IMR-90 (cell line): ENCODE measurements at regions not wholly inside any gene's neighbourhood (a gene's known extent, or its start where the extent isn't known, plus 50 kb on each side); places are given as distances from the start of the nearest gene placed in this dataset.

Source experiments
- ATAC-seq: fragments of 200-7000 bp; cut with Tn5 transposase; 2 replicates; pipeline ENCODE4 v1.9.1; 2020; ENCODE audit warnings: low read depth, mild to moderate bottlenecking, moderate library complexity
- BruUV-seq: library from RNA; stranded (reverse); fragments of 400-500 nt; replicated peaks from 2 replicates; lab custom pipeline; 2021; lab: Mats Ljungman, UMichigan
- CTCF ChIA-PET: fragments of 300-600 bp; formaldehyde crosslinking; extraction: SDS; loops from one replicate; lab custom pipeline; 2021; ENCODE audit warnings: antibody characterized with exemption; lab: Yijun Ruan, JAX
- POLR2A ChIA-PET: fragments of 300-600 bp; sonication (Branson Sonifier 250); formaldehyde crosslinking; loops from one replicate; lab custom pipeline; 2022; ENCODE audit warnings: antibody characterized with exemption; ENCODE audit not compliant: unreplicated experiment; lab: Charles Lee
- DNase-seq: peaks from one replicate; pipeline ENCODE4 v3.0.0; 2013
- H2AFZ ChIP-seq: replicated peaks from 2 replicates; pipeline ENCODE3; 2013; ENCODE audit warnings: low read length, mild to moderate bottlenecking; ENCODE audit not compliant: poor library complexity
- H2AK5ac ChIP-seq: 2 replicates; pipeline ENCODE4 v1.6.1; 2013; ENCODE audit warnings: low read depth, low read length, inconsistent platforms
- H2AK9ac ChIP-seq: replicated peaks from 2 replicates; pipeline ENCODE3; 2013; ENCODE audit warnings: mild to moderate bottlenecking, low read depth, low read length, moderate library complexity; ENCODE audit not compliant: poor library complexity
- H2BK120ac ChIP-seq: 2 replicates; pipeline ENCODE4 v1.6.1; 2013; ENCODE audit warnings: low read depth, low read length, inconsistent platforms
- H2BK15ac ChIP-seq: 3 replicates; pipeline ENCODE4 v1.6.1; 2013; ENCODE audit warnings: low read depth, low read length, inconsistent platforms
- H2BK20ac ChIP-seq: 2 replicates; pipeline ENCODE4 v1.6.1; 2013; ENCODE audit warnings: low read depth, mild to moderate bottlenecking, inconsistent platforms, low read length, moderate library complexity
- H2BK5ac ChIP-seq: 2 replicates; pipeline ENCODE4 v1.6.1; 2013; ENCODE audit warnings: mild to moderate bottlenecking, low read depth, low read length, inconsistent platforms; ENCODE audit not compliant: poor library complexity, severe bottlenecking
- H3K14ac ChIP-seq: replicated peaks from 2 replicates; pipeline ENCODE4 v1.6.1; 2013; ENCODE audit warnings: low read depth, low read length, inconsistent platforms
- H3K18ac ChIP-seq: 2 replicates; pipeline ENCODE4 v1.6.1; 2013; ENCODE audit warnings: low read depth, low read length, control low read depth
- H3K23ac ChIP-seq: 2 replicates; pipeline ENCODE4 v1.6.1; 2013; ENCODE audit warnings: low read depth, low read length, inconsistent platforms
- H3K27ac ChIP-seq: 2 replicates; pipeline ENCODE4 v1.5.1; 2013; ENCODE audit warnings: mild to moderate bottlenecking, control low read depth, low read length; ENCODE audit not compliant: insufficient read depth
- H3K27me3 ChIP-seq: 2 replicates; pipeline ENCODE4 v1.6.1; 2013; ENCODE audit warnings: low read length; ENCODE audit not compliant: control insufficient read depth, insufficient read depth
- H3K36me3 ChIP-seq: 2 replicates; pipeline ENCODE4 v1.6.1; 2013; ENCODE audit warnings: low read length, mixed read lengths; ENCODE audit not compliant: control insufficient read depth, insufficient read depth
- H3K4ac ChIP-seq: 2 replicates; pipeline ENCODE4 v1.6.1; 2013; ENCODE audit warnings: low read depth, low read length, inconsistent platforms
- H3K4me1 ChIP-seq: 2 replicates; pipeline ENCODE4 v1.6.1; 2013; ENCODE audit warnings: low read length, mixed read lengths; ENCODE audit not compliant: control insufficient read depth, insufficient read depth
- H3K4me2 ChIP-seq: 2 replicates; pipeline ENCODE4 v1.6.1; 2013; ENCODE audit warnings: low read depth, mild to moderate bottlenecking, control low read depth, low read length, moderate library complexity
- H3K4me3 ChIP-seq: 2 replicates; pipeline ENCODE4 v1.5.1; 2013; ENCODE audit warnings: low read depth, mild to moderate bottlenecking, control low read depth, low read length, moderate library complexity; ENCODE audit not compliant: insufficient read depth
- H3K56ac ChIP-seq: 2 replicates; pipeline ENCODE4 v1.6.1; 2013; ENCODE audit warnings: low read length, inconsistent platforms; ENCODE audit not compliant: insufficient read depth; ENCODE audit errors: extremely low read depth
- H3K79me1 ChIP-seq, 2 experiments: 2 replicates each; pipeline ENCODE4 v1.6.1; 2013; ENCODE audit warnings: low read length in 2 of 2, inconsistent platforms in 1 of 2, low read depth in 1 of 2
- H3K9ac ChIP-seq: 2 replicates; pipeline ENCODE4 v1.6.1; 2013; ENCODE audit warnings: low read depth, low read length, control low read depth
- H3K9me1 ChIP-seq: 2 replicates; pipeline ENCODE4 v1.6.1; 2013; ENCODE audit warnings: low read length, inconsistent platforms; ENCODE audit not compliant: insufficient read depth
- H3K9me3 ChIP-seq: 2 replicates; pipeline ENCODE4 v1.6.1; 2013; ENCODE audit warnings: low read length; ENCODE audit not compliant: control insufficient read depth, insufficient read depth
- H4K20me1 ChIP-seq: 2 replicates; pipeline ENCODE4 v1.6.1; 2013; ENCODE audit warnings: low read length, inconsistent platforms; ENCODE audit not compliant: insufficient read depth
- H4K5ac ChIP-seq: 2 replicates; pipeline ENCODE4 v1.6.1; 2013; ENCODE audit warnings: mild to moderate bottlenecking, low read depth, low read length, control low read depth
- H4K8ac ChIP-seq, 2 experiments: 2 replicates each; pipeline ENCODE4 v1.6.1; 2013; ENCODE audit warnings: low read depth in 2 of 2, low read length in 2 of 2, control low read depth in 1 of 2, inconsistent platforms in 1 of 2
- H4K91ac ChIP-seq: 2 replicates; pipeline ENCODE4 v1.6.1; 2013; ENCODE audit warnings: low read depth, low read length, inconsistent platforms; ENCODE audit not compliant: insufficient read depth
- BHLHE40 ChIP-seq: fragments of 150-350 bp; IDR thresholded peaks from 2 replicates; pipeline ENCODE4 v1.6.1; 2016; ENCODE audit warnings: mild to moderate bottlenecking, low read depth, low read length
- ELK1 ChIP-seq: fragments of 150-350 bp; IDR thresholded peaks from 2 replicates; pipeline ENCODE4 v1.6.1; 2016; ENCODE audit warnings: low read depth, mild to moderate bottlenecking, low read length, moderate library complexity, borderline replicate concordance
- WGBS, 2 experiments: methylation state at CpG; one replicate each; pipeline versions ENCODE4 v1.1.5 to v1.1.7; 2013; ENCODE audit warnings: missing lambda C conversion rate in 2 of 2; ENCODE audit not compliant: insufficient read length in 1 of 2; ENCODE audit errors: extremely low coverage in 2 of 2; 5-methylcytosine and 5-hydroxymethylcytosine counted together
- dilution Hi-C: fragments of 300-500 bp; cut with HindIII; formaldehyde crosslinking; loops from one replicate; pipeline ENCODE4 v1.14.3; 2018; ENCODE audit warnings: low sequenced_read_pairs; ENCODE audit not compliant: unreplicated experiment
- in situ Hi-C: fragments of 300-500 bp; cut with MboI; formaldehyde crosslinking; loops from 3 replicates; pipeline ENCODE4 v1.14.3; 2019; ENCODE audit warnings: low sequenced_read_pairs, inconsistent platforms, mixed read lengths
- intact Hi-C: fragments of 100-400 bp; cut with micrococcal nuclease; formaldehyde crosslinking; loops from 2 replicates; pipeline ENCODE4 v1.10.0; 2022
- TF ChIP-seq, protein P1 (sequence below): fragments of 150-350 bp; IDR thresholded peaks from 2 replicates; pipeline ENCODE4 v1.6.1; 2017; ENCODE audit warnings: mild to moderate bottlenecking, antibody characterized with exemption, low read length, low read depth

DNA sequence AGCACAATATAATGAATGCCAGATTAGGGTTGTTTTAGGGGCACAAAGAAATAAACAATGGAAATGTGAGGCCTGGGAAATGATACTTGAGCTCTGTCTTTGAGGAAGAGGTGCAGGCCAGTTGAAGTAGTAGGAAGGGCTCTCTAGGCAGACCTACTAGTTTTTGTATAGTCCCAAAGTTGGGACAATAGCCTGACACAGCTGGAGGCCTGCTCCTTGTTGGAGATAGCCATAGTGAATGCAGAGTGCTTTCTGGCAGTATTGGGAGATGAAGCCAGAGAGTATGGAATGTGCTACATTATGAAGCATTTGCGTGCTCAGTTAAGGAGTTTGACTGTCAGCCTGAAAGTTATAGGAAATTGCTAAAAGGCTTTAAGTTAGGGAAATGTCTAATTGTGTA lies 251.2 kb upstream of the ZPLD1 start:
- H4K20me1 ChIP-seq: no peaks in the 10 kb centered on the region
- no peaks in the 10 kb centered on the region for H3K27me3 ChIP-seq
- no peak overlapping the region for H4K91ac ChIP-seq
- peaks cover 4% of the 10 kb centered on the region for H3K9me1 ChIP-seq
- no peak overlapping the region for H3K56ac ChIP-seq
- no peak for ATAC-seq
- H3K4me1 ChIP-seq: peaks cover 17% of the 10 kb centered on the region
- H3K36me3 ChIP-seq: no peaks in the 10 kb centered on the region
- H3K79me1 ChIP-seq: 0 out of 4 replicates have a peak, but pooled peaks cover 0 to 4% of the 10 kb centered on the region in 2 experiments
- in situ Hi-C loops (no loop called here), dilution Hi-C loops (no loop called here), intact Hi-C loops (loop anchor here (2.0 kb wide), 1 partner anchor 13 kb away; no protein-coding TSS in a partner anchor)
- POLR2A ChIA-PET: no interaction called here
- peak overlapping the region; percentile 31; the same call in 1 of the 2 replicates for H2BK120ac ChIP-seq
- H3K27ac ChIP-seq: no peak overlapping the region
- no peak for DNase-seq
- H3K9ac ChIP-seq: no peak overlapping the region
- peak overlapping the region; percentile 5; the same call in 1 of the 3 replicates for H2BK15ac ChIP-seq
- H2AK5ac ChIP-seq: no peak overlapping the region
- H3K23ac ChIP-seq: no peak overlapping the region
- H3K9me3 ChIP-seq: no peaks in the 10 kb centered on the region
- peak overlapping the region; percentile 24; the same call in 1 of the 2 replicates for H3K18ac ChIP-seq
- no peak overlapping the region; a peak in 1 of 4 replicates for H4K8ac ChIP-seq
- TF ChIP-seq BHLHE40: no peak
- TF ChIP-seq ELK1: no peak
- TF ChIP-seq, protein P1, sequence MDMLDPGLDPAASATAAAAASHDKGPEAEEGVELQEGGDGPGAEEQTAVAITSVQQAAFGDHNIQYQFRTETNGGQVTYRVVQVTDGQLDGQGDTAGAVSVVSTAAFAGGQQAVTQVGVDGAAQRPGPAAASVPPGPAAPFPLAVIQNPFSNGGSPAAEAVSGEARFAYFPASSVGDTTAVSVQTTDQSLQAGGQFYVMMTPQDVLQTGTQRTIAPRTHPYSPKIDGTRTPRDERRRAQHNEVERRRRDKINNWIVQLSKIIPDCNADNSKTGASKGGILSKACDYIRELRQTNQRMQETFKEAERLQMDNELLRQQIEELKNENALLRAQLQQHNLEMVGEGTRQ: no peak
- H2BK20ac ChIP-seq: no peak overlapping the region
- BruUV-seq: no TSS peak
- 83% methylated on average over 1 of the region's 1 CpG; no CpG with 5 or more reads in 1 of the 2 experiments for WGBS, 2 experiments
- H3K4me3 ChIP-seq: no peak overlapping the region
- H3K4me2 ChIP-seq: no peak overlapping the region
- H2AK9ac ChIP-seq: no peak overlapping the region
- CTCF ChIA-PET: interaction anchor here (0.7 kb wide), 1 partner anchor 19 kb away, joined by 3 read pairs; no protein-coding TSS in a partner anchor
- no peak overlapping the region for H2BK5ac ChIP-seq
- no peak overlapping the region for H2AFZ ChIP-seq
- 0 out of 2 replicates have a peak overlapping the region, but pooled peaks have one; percentile 26 for H3K14ac ChIP-seq
- no peak overlapping the region for H4K5ac ChIP-seq
- H3K4ac ChIP-seq: no peak overlapping the region
